Stimulated activated CD8-positive, alpha-beta memory T cell treated with anti-CD3 and anti-CD28 coated beads, Interleukin-4, amount 100 ng/mL, for 1 hour (primary cell): ENCODE measurements at regions not wholly inside any gene's neighbourhood (a gene's known extent, or its start where the extent isn't known, plus 50 kb on each side); places are given as distances from the start of the nearest gene placed in this dataset.

Experiments
- DNase-seq, 2 donors: peaks; one replicate each; pipeline ENCODE4 v3.0.0-alpha.2; 2020; ENCODE audit warnings: low read depth in 2 of 2, low spot score in 1 of 2

GRCh38 chr2:226440127-226440918 lies 359.3 kb downstream of the IRS1 start:
- DNase-seq = no peak

DNA sequence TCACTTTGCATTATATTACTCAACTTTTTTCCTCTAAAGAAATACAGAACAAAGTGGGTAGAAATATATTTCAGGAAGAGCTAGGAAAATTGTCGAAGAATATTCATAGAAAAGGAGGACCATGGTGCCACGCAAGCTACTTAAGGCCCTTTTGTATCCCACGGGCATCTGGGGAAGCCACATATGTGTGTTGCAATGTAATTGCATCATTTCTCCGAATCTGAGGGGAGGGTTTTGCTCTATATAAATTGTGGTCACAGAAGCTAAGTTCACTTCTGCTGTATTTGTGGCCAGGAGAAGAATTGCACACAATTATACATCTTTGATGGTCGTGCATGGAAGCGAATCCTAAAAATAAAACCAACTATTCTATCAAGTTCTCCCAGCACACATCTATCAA lies 360.3 kb downstream of the IRS1 start:
- DNase-seq = no peak

GRCh38 chr2:226435146-226435545 lies 364.5 kb downstream of the IRS1 start:
- no peak for DNase-seq

DNA sequence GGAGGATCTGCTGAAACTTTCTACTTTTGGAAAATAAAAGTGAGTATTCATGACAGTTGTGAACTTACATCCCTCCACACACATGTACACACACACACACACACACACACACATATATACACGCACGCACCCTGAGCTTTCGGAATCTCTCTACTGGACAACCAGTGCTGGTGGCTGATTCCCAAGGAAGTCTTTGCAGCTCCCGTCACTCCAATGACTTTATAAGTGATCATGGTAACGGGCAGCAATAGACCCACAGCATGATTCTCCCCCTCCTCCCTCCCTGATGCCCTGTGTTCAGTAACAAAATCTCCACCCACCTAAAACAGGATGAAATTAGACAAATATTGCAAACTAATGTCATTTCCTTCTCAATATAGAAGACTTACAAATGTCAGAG lies 364.9 kb downstream of the IRS1 start:
- DNase-seq = no peak

- no peak for DNase-seq
Observed at GRCh38 chr2:226431288-226431948, 368.2 kb downstream of the IRS1 start.

DNA sequence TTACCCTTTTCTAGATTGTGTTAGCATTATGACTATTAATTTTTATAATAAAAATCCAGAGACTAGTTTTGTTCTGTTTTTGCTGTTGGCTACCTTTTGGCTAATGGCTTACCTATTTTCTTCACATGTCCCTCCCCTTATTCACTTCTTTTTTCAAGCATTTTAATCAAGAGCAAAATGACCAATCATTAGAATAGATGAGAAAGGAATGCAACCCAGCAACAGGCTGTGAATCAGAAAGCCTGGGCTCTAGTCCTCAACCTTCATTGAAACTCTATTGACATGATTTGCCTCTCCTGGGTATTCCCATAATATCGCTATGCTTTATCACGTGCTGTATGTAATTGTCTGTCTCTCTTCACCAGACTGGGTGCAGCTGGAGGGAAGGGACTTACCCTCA lies 370.1 kb downstream of the IRS1 start:
- DNase-seq = no peak

GRCh38 chr2:226427538-226428307 lies 371.9 kb downstream of the IRS1 start:
- DNase-seq = no peak

- no peak for DNase-seq
Observed at GRCh38 chr2:226426292-226426736, 373.3 kb downstream of the IRS1 start.

DNA sequence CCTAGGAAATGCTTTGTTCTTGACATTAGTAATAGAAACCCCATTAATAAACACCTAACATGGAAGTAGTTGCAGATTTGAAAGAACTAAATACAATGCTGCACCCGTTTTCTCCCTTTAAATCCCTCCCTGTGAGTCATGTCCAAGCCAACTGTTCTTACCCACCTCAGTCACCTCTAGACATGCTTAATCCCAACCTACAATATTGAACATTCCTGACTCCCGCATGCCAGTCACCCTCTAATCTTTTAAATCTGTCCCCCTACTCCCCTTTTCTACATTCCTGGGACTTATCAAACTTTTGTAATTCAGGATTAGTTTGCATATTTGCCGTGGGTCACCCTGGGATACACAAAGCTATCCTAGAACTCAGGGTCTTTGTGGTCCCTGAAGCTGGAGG lies 374.6 kb downstream of the IRS1 start:
- DNase-seq = no peak

- no peak for DNase-seq
Observed at GRCh38 chr2:226423498-226423960, 376.1 kb downstream of the IRS1 start.

- no peak for DNase-seq
Observed at GRCh38 chr2:226420646-226421045, 379.0 kb downstream of the IRS1 start.

- DNase-seq = no peak
Observed at GRCh38 chr2:226418521-226418920, 381.1 kb downstream of the IRS1 start.

GRCh38 chr2:226414335-226414734 lies 385.3 kb downstream of the IRS1 start:
- DNase-seq = no peak

- DNase-seq = no peak
Observed at GRCh38 chr2:226413498-226414130, 386.0 kb downstream of the IRS1 start.

DNA sequence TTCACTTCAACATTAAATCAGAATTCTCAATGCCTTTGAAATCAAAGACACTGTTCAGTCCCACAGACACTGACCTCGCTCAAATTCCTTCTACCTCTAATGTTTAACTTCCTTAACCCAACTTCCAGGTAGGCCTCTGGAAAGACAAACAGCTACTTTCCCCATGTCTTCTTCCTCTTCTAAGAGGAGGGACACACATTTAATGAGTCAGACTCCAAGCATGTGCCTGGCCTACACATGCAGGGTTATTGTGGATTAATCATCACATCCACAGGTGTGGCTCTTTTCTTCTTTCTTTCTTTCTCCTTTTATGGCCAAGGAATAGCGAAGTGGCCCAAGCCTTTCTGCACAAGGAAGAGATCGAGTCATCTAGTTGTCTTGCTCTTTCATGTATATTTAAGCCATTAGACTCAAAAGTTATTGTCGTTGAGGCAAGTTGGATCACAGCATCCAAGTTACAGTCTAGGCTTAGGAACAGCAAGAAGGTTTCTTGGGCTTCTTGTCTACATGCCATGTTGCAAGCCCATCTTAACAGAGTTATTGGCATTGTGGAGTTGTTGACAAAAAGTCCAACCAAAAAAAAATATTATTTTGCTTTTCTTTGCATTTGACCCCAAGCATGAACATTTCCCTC lies 387.8 kb downstream of the IRS1 start:
- DNase-seq = no peak

- no peak for DNase-seq
Observed at GRCh38 chr2:226411205-226411604, 388.4 kb downstream of the IRS1 start.

GRCh38 chr2:226410247-226410835 lies 389.3 kb downstream of the IRS1 start:
- DNase-seq = no peak

DNA sequence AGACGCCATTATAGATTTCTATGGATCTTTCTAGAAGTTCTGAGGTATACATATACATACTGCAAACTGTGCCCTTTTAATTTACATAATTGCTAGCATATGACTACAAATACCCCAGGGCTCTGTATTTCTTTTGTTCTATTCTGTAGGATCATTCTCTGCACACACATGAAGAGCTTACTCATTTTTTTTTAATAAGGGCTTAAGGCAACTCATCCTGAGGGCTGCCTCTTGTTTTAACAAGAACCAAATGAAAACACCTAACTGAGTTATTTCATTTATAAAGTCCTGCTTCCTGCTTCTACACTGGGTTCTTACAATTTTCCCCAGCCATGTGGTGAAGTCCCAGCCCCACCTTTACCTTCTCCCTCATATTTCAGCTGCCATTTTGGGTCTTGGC lies 390.5 kb downstream of the IRS1 start:
- DNase-seq = no peak

GRCh38 chr2:226408141-226408540 lies 391.5 kb downstream of the IRS1 start:
- DNase-seq = no peak

DNA sequence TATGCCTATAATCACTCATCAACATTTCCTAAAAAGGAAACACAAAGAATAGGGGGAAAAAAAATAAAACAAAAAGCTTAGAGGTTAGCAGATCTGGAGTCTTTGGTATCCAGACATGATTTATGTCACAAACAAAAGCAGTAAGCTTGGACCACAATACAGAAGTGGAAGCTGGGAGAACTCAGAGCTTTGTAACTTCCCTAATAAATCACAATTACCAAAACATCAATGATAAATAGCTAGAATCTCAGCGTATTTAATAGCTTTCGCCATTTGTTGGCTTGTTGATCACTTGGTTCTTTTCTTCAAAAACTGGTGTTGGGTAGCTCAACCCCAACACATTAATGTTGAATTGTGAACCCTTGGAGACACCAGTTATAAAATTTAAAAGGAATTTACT lies 392.5 kb downstream of the IRS1 start:
- no peak for DNase-seq

- DNase-seq = no peak
Observed at GRCh38 chr2:226405465-226405864, 394.2 kb downstream of the IRS1 start.
